GM23338 (cell line): ENCODE measurements at regions not wholly inside any gene's neighbourhood (a gene's known extent, or its start where the extent isn't known, plus 50 kb on each side); places are given as distances from the start of the nearest gene placed in this dataset.

Experiments
- ATAC-seq: fragments of 200-7000 bp; cut with Tn5 transposase; 3 replicates; pipeline ENCODE4 v1.9.1; 2020
- DNase-seq: peaks from one replicate; pipeline ENCODE4 v3.0.0-alpha.2; 2015; ENCODE audit warnings: low spot score
- H2AFZ ChIP-seq: fragments of 200-600 bp; sonication (generic); 2 replicates; pipeline ENCODE4 v1.8.0; 2016; ENCODE audit warnings: antibody characterized with exemption, mild to moderate bottlenecking, moderate library complexity
- H3F3A ChIP-seq: fragments of 200-600 bp; sonication (generic); replicated peaks from 2 replicates; pipeline ENCODE4 v1.8.0; 2017; ENCODE audit warnings: antibody characterized with exemption, mixed run types, low read depth
- H3K27ac ChIP-seq: fragments of 200-600 bp; sonication (generic); 2 replicates; pipeline ENCODE4 v1.6.1; 2016; ENCODE audit warnings: low read depth
- H3K27me3 ChIP-seq: fragments of 200-600 bp; sonication (generic); 2 replicates; pipeline ENCODE4 v1.8.0; 2016; ENCODE audit warnings: mild to moderate bottlenecking, mixed run types, moderate library complexity; ENCODE audit not compliant: insufficient read depth
- H3K36me3 ChIP-seq: fragments of 200-600 bp; sonication (generic); 2 replicates; pipeline ENCODE4 v1.8.0; 2016; ENCODE audit warnings: mild to moderate bottlenecking; ENCODE audit not compliant: insufficient read depth
- H3K4me1 ChIP-seq: fragments of 200-600 bp; sonication (generic); 2 replicates; pipeline ENCODE4 v1.8.0; 2016; ENCODE audit warnings: mild to moderate bottlenecking, moderate library complexity; ENCODE audit not compliant: insufficient read depth
- H3K4me2 ChIP-seq: fragments of 200-600 bp; sonication (generic); 2 replicates; pipeline ENCODE4 v1.7.1; 2017; ENCODE audit warnings: mixed run types
- H3K4me3 ChIP-seq: fragments of 200-600 bp; sonication (generic); 2 replicates; pipeline ENCODE4 v1.6.1; 2016; ENCODE audit warnings: mixed run types
- H3K79me2 ChIP-seq: fragments of 200-600 bp; sonication (generic); replicated peaks from 2 replicates; pipeline ENCODE4 v1.8.0; 2017; ENCODE audit warnings: mild to moderate bottlenecking; ENCODE audit not compliant: insufficient read depth
- H3K9me2 ChIP-seq: fragments of 200-600 bp; sonication (generic); 2 replicates; pipeline ENCODE4 v1.8.0; 2017; ENCODE audit not compliant: insufficient read depth
- H4K20me1 ChIP-seq: fragments of 200-600 bp; sonication (generic); replicated peaks from 2 replicates; pipeline ENCODE4 v1.8.0; 2017; ENCODE audit warnings: mild to moderate bottlenecking; ENCODE audit not compliant: insufficient read depth
- H3K27ac Mint-ChIP-seq: 2 replicates; pipeline ENCODE4 v1.8.0; 2020; ENCODE audit warnings: inconsistent platforms, mild to moderate bottlenecking, moderate library complexity, mixed read lengths
- H3K27me3 Mint-ChIP-seq: 3 replicates; pipeline ENCODE4 v1.8.0; 2022; ENCODE audit warnings: low read depth, mild to moderate bottlenecking, moderate library complexity, mixed read lengths, inconsistent platforms; ENCODE audit not compliant: insufficient read depth, poor library complexity
- H3K36me3 Mint-ChIP-seq: 3 replicates; pipeline ENCODE4 v1.8.0; 2021; ENCODE audit warnings: low read depth, mild to moderate bottlenecking, inconsistent platforms, moderate library complexity, mixed read lengths
- H3K4me1 Mint-ChIP-seq: 3 replicates; pipeline ENCODE4 v1.8.0; 2020; ENCODE audit warnings: mild to moderate bottlenecking, inconsistent platforms, mixed read lengths
- H3K4me3 Mint-ChIP-seq: 3 replicates; pipeline ENCODE4 v1.8.0; 2021; ENCODE audit warnings: moderate library complexity, mild to moderate bottlenecking, inconsistent platforms, mixed read lengths
- H3K9me3 Mint-ChIP-seq: 3 replicates; pipeline ENCODE4 v1.8.0; 2020; ENCODE audit warnings: moderate library complexity, mild to moderate bottlenecking, inconsistent platforms, mixed read lengths
- CREB1 ChIP-seq: fragments of 250-450 bp; sonication (Bioruptor Pico); IDR thresholded peaks from 2 replicates; pipeline ENCODE4 v1.5.0; 2020; ENCODE audit warnings: low read depth, mild to moderate bottlenecking, moderate library complexity
- CTCF ChIP-seq, 2 experiments: fragments of 200-600 bp in 1 of 2; sonication (generic) in 1 of 2; conservative IDR thresholded peaks; 2 replicates each; pipeline versions ENCODE4 v1.5.1 to v1.6.1; 2016 to 2017; ENCODE audit warnings: antibody characterized with exemption in 2 of 2, low read depth in 2 of 2, mild to moderate bottlenecking in 2 of 2, moderate library complexity in 1 of 2
- ETS1 ChIP-seq: IDR thresholded peaks from 2 replicates; pipeline ENCODE4 v1.6.1; 2016; ENCODE audit warnings: antibody characterized with exemption
- EZH2 ChIP-seq: fragments of 200-600 bp; sonication (generic); IDR thresholded peaks from one replicate; pipeline ENCODE4 v1.8.0; 2017; ENCODE audit warnings: antibody characterized with exemption, mild to moderate bottlenecking, low read depth; ENCODE audit not compliant: unreplicated experiment
- EZH2phosphoT487 ChIP-seq: fragments of 200-600 bp; sonication (generic); IDR thresholded peaks from one replicate; pipeline ENCODE4 v1.8.1; 2018; ENCODE audit warnings: antibody characterized with exemption; ENCODE audit not compliant: unreplicated experiment
- JUNB ChIP-seq: IDR thresholded peaks from one replicate; pipeline ENCODE4 v1.6.1; 2016; ENCODE audit warnings: antibody characterized with exemption; ENCODE audit not compliant: unreplicated experiment
- NANOG ChIP-seq: IDR thresholded peaks from 2 replicates; pipeline ENCODE4 v1.6.1; 2016; ENCODE audit warnings: antibody characterized with exemption, borderline replicate concordance
- POLR2AphosphoS5 ChIP-seq: IDR thresholded peaks from 2 replicates; pipeline ENCODE4 v1.6.1; 2016; ENCODE audit warnings: antibody characterized with exemption, low read depth
- REST ChIP-seq: IDR thresholded peaks from one replicate; pipeline ENCODE4 v1.6.1; 2018; ENCODE audit warnings: antibody characterized with exemption; ENCODE audit not compliant: unreplicated experiment
- STAT1 ChIP-seq: IDR thresholded peaks from one replicate; pipeline ENCODE4 v1.6.1; 2016; ENCODE audit warnings: antibody characterized with exemption; ENCODE audit not compliant: unreplicated experiment
- ZNF114 ChIP-seq: fragments of 250-450 bp; sonication (Bioruptor Pico); IDR thresholded peaks from 2 replicates; pipeline ENCODE4 v1.5.0; 2020; ENCODE audit warnings: mild to moderate bottlenecking, moderate library complexity

GRCh38 chr15:47586653-47587224 is 130.6 kb upstream of the SEMA6D start:
- Histone ChIP-seq H3F3A (no peaks in the 10 kb centered on the region), H3K27me3 (no peaks in the 10 kb centered on the region), H3K27ac (no peak overlapping the region), H3K4me3 (no peak overlapping the region), H3K36me3 (no peaks in the 10 kb centered on the region), H2AFZ (peak overlapping the region; percentile 56; the same call in 1 of the 2 replicates), H3K4me1 (peaks cover 14% of the 10 kb centered on the region), H3K79me2 (no peaks in the 10 kb centered on the region), H4K20me1 (no peaks in the 10 kb centered on the region), H3K4me2 (no peak overlapping the region), H3K9me2 (peaks cover 20% of the 10 kb centered on the region)
- DNase-seq (no peak), ATAC-seq (no peak)
- Mint-ChIP-seq H3K27me3 (peaks cover 3% of the 10 kb centered on the region), H3K27ac (no peak overlapping the region), H3K4me3 (no peak overlapping the region), H3K36me3 (no peaks in the 10 kb centered on the region), H3K9me3 (no peaks in the 10 kb centered on the region), H3K4me1 (peaks cover 12% of the 10 kb centered on the region)
- TF ChIP-seq CTCF (conservative IDR thresholded peaks at IDR 0.05; ENCODE audit: low read depth in 2 of 2): no peak

- H3K36me3 Mint-ChIP-seq: no peaks in the 10 kb centered on the region
- no peak overlapping the region for H3K4me3 Mint-ChIP-seq
- TF ChIP-seq CREB1 (CRISPR knock-in tag) (no peak), NANOG (no peak), CTCF (conservative IDR thresholded peaks at IDR 0.05; ENCODE audit: low read depth in 2 of 2) (no peak), EZH2phosphoT487 (no peak), EZH2 (no peak), REST (no peak), JUNB (no peak), ZNF114 (CRISPR knock-in tag) (no peak), ETS1 (no peak), POLR2AphosphoS5 (no peak), STAT1 (no peak)
- H3K4me1 Mint-ChIP-seq: peaks cover 4% of the 10 kb centered on the region
- Histone ChIP-seq H4K20me1 (no peaks in the 10 kb centered on the region), H3K27me3 (no peaks in the 10 kb centered on the region), H3K4me2 (no peak overlapping the region), H3K36me3 (no peaks in the 10 kb centered on the region), H2AFZ (peak overlapping the region; percentile 95), H3K4me3 (no peak overlapping the region), H3F3A (no peaks in the 10 kb centered on the region), H3K27ac (no peak overlapping the region), H3K4me1 (peaks cover 8% of the 10 kb centered on the region), H3K9me2 (peaks cover 16% of the 10 kb centered on the region), H3K79me2 (no peaks in the 10 kb centered on the region)
- H3K27ac Mint-ChIP-seq: 0 out of 2 replicates have a peak overlapping the region, but pooled peaks have one; percentile 54
- DNase-seq (no peak), ATAC-seq (no peak)
- peaks cover 3% of the 10 kb centered on the region for H3K27me3 Mint-ChIP-seq
- no peaks in the 10 kb centered on the region for H3K9me3 Mint-ChIP-seq
These were observed 129.1 kb upstream of the SEMA6D start for GRCh38 chr15:47587940-47588802.
